NCI-H2171 treated with DMSO at 0.1 percent for 48 hours (cell line): ENCODE measurements at regions not wholly inside any gene's neighbourhood (a gene's known extent, or its start where the extent isn't known, plus 50 kb on each side); places are given as distances from the start of the nearest gene placed in this dataset.

Experiments used
- DNase-seq: peaks from one replicate; lab custom pipeline; 2025; lab: John Stamatoyannopoulos, UW

- DNase-seq = no peak
These were observed 132.1 kb downstream of the OAT start for GRCh38 chr10:124286621-124287020.

- DNase-seq = no peak
These were observed 132.9 kb downstream of the OAT start for GRCh38 chr10:124285587-124286527.

- DNase-seq = no peak
These were observed 134.8 kb downstream of the OAT start for GRCh38 chr10:124283949-124284250.

- DNase-seq = no peak
These were observed 135.3 kb downstream of the OAT start for GRCh38 chr10:124283215-124283948.

GRCh38 chr10:124282326-124282725 lies 136.4 kb downstream of the OAT start:
- DNase-seq = no peak

GRCh38 chr10:124281666-124282065 lies 137.1 kb downstream of the OAT start:
- DNase-seq = no peak

GRCh38 chr10:124280916-124281315 lies 137.8 kb downstream of the OAT start:
- no peak for DNase-seq

GRCh38 chr10:124279882-124280281 lies 138.8 kb downstream of the OAT start:
- no peak for DNase-seq

GRCh38 chr10:124279298-124279697 lies 139.4 kb downstream of the OAT start:
- no peak for DNase-seq

GRCh38 chr10:124278356-124278755 lies 140.4 kb downstream of the OAT start:
- no peak for DNase-seq

GRCh38 chr10:124273141-124273540 lies 145.6 kb downstream of the OAT start:
- no peak for DNase-seq

- no peak for DNase-seq
These were observed 147.0 kb downstream of the OAT start for GRCh38 chr10:124271676-124272075.

GRCh38 chr10:124270530-124271327 lies 148.0 kb downstream of the OAT start:
- no peak for DNase-seq

- no peak for DNase-seq
These were observed 149.7 kb downstream of the OAT start for GRCh38 chr10:124268976-124269375.

- DNase-seq = no peak
These were observed 150.7 kb downstream of the OAT start for GRCh38 chr10:124267911-124268549.

- no peak for DNase-seq
These were observed 151.4 kb downstream of the OAT start for GRCh38 chr10:124267231-124267885.

- no peak for DNase-seq
These were observed 152.1 kb downstream of the OAT start for GRCh38 chr10:124266468-124267230.

- DNase-seq = no peak
These were observed 152.8 kb downstream of the OAT start for GRCh38 chr10:124265776-124266467.

- DNase-seq = no peak
These were observed 153.4 kb downstream of the OAT start for GRCh38 chr10:124265391-124265745.

- DNase-seq = no peak
These were observed 153.9 kb downstream of the OAT start for GRCh38 chr10:124264711-124265390.
